Hepatocyte (in vitro differentiated cells): ENCODE measurements at regions not wholly inside any gene's neighbourhood (a gene's known extent, or its start where the extent isn't known, plus 50 kb on each side); places are given as distances from the start of the nearest gene placed in this dataset.

Experiments
- DNase-seq: peaks from one replicate; pipeline ENCODE4 v3.0.0-alpha.2; 2016; ENCODE audit warnings: low spot score
- H2AFZ ChIP-seq: fragments of 200-600 bp; sonication (generic); 2 replicates; pipeline ENCODE4 v1.6.0; 2016; ENCODE audit warnings: antibody characterized with exemption, mild to moderate bottlenecking
- H3K27ac ChIP-seq: fragments of 200-600 bp; sonication (generic); 2 replicates; pipeline ENCODE4 v1.5.1; 2016; ENCODE audit warnings: mild to moderate bottlenecking
- H3K27me3 ChIP-seq: fragments of 200-600 bp; sonication (generic); 2 replicates; pipeline ENCODE4 v1.6.1; 2016
- H3K36me3 ChIP-seq: fragments of 200-600 bp; sonication (generic); replicated peaks from 2 replicates; pipeline ENCODE4 v1.5.1; 2016; ENCODE audit warnings: low read depth; ENCODE audit not compliant: insufficient read depth
- H3K4me1 ChIP-seq: fragments of 200-600 bp; sonication (generic); 2 replicates; pipeline ENCODE4 v1.5.1; 2016; ENCODE audit warnings: mild to moderate bottlenecking, moderate library complexity; ENCODE audit not compliant: insufficient read depth
- H3K4me2 ChIP-seq: fragments of 200-600 bp; sonication (generic); 2 replicates; pipeline ENCODE4 v1.6.0; 2016
- H3K4me3 ChIP-seq: fragments of 200-600 bp; sonication (generic); 2 replicates; pipeline ENCODE4 v1.5.1; 2016; ENCODE audit warnings: mild to moderate bottlenecking
- H3K79me2 ChIP-seq: fragments of 200-600 bp; sonication (generic); 2 replicates; pipeline ENCODE4 v1.6.0; 2017; ENCODE audit warnings: mild to moderate bottlenecking
- H3K9me2 ChIP-seq: fragments of 200-600 bp; sonication (generic); replicated peaks from 2 replicates; pipeline ENCODE4 v1.6.0; 2017; ENCODE audit warnings: mild to moderate bottlenecking; ENCODE audit not compliant: insufficient read depth
- H3K9me3 ChIP-seq: fragments of 200-600 bp; sonication (generic); 2 replicates; pipeline ENCODE4 v1.5.1; 2016; ENCODE audit warnings: low read depth, mild to moderate bottlenecking
- H4K20me1 ChIP-seq: fragments of 200-600 bp; sonication (generic); 2 replicates; pipeline ENCODE4 v1.6.0; 2016; ENCODE audit warnings: mild to moderate bottlenecking; ENCODE audit not compliant: insufficient read depth, poor library complexity, severe bottlenecking
- CTCF ChIP-seq: fragments of 200-600 bp; sonication (generic); IDR thresholded peaks from 2 replicates; pipeline ENCODE4 v1.5.1; 2016; ENCODE audit warnings: antibody characterized with exemption, mild to moderate bottlenecking; ENCODE audit not compliant: poor library complexity
- EZH2 ChIP-seq: fragments of 200-600 bp; sonication (generic); IDR thresholded peaks from 2 replicates; pipeline ENCODE4 v1.6.1; 2016; ENCODE audit warnings: antibody characterized with exemption, mild to moderate bottlenecking, borderline replicate concordance
- EZH2phosphoT487 ChIP-seq: fragments of 200-600 bp; sonication (generic); IDR thresholded peaks from one replicate; pipeline ENCODE4 v1.6.1; 2018; ENCODE audit warnings: antibody characterized with exemption, mild to moderate bottlenecking, low read depth, moderate library complexity; ENCODE audit not compliant: unreplicated experiment, severe bottlenecking
- WGBS: methylation state at CpG from one replicate; pipeline ENCODE4 v1.1.6; 2016; ENCODE audit warnings: low lambda C conversion rate; ENCODE audit errors: missing lambda C conversion rate; 5-methylcytosine and 5-hydroxymethylcytosine counted together

DNA sequence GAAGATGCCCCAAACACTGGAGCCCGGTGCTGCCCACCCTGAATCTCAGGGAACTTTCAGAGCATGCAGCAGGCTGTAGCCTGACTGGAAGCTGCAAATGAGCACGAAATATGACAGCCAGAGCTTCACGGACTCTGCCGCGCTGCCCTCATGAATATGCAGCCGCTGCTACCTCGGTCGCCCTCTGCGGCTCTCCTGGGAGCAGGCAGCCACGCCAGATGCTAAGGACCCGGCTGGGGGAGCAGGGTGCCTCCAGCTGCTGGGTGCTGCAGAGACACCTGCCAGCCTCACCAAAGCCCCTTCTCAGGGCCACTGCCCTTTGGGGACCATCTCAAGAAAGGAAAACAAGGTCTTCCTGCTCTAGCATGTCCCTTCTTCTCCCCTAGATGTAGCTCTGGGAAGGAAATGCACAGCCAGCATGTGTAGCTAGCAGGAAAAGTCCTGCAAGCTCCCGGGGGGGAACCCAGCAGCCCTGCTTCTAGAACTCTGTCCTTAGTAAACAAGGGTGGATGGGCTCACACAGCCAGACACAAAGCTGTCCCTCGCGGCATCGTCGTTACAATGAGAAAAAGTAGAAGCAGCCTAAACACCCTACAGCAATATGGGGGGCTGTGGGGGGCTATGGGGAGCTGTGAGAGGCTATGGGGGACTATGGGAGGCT, 56.8 kb upstream of the OLFM1 start:
- Histone ChIP-seq H3K4me3 (no peak overlapping the region), H3K4me1 (no peaks in the 10 kb centered on the region), H3K36me3 (no peaks in the 10 kb centered on the region), H4K20me1 (no peaks in the 10 kb centered on the region), H3K9me3 (no peaks in the 10 kb centered on the region), H3K27ac (no peak overlapping the region), H3K79me2 (no peaks in the 10 kb centered on the region), H3K4me2 (no peak overlapping the region), H3K27me3 (no peaks in the 10 kb centered on the region), H2AFZ (no peak overlapping the region), H3K9me2 (no peaks in the 10 kb centered on the region)
- no peak for DNase-seq
- WGBS: 78% methylated on average over 16 of the region's 16 CpGs
- TF ChIP-seq EZH2 (no peak), EZH2phosphoT487 (no peak), CTCF (no peak)

GRCh38 chr9:135032041-135032835, 55.2 kb upstream of the OLFM1 start:
- no peaks in the 10 kb centered on the region for H3K9me2 ChIP-seq
- no peaks in the 10 kb centered on the region for H3K9me3 ChIP-seq
- H3K4me3 ChIP-seq: no peak overlapping the region
- no peaks in the 10 kb centered on the region for H3K4me1 ChIP-seq
- no peak overlapping the region for H3K27ac ChIP-seq
- WGBS: 91% methylated on average over 12 of the region's 13 CpGs
- H4K20me1 ChIP-seq: no peaks in the 10 kb centered on the region
- no peaks in the 10 kb centered on the region for H3K79me2 ChIP-seq
- H2AFZ ChIP-seq: no peak overlapping the region
- H3K36me3 ChIP-seq: no peaks in the 10 kb centered on the region
- TF ChIP-seq EZH2 (no peak), EZH2phosphoT487 (no peak), CTCF (no peak)
- DNase-seq: no peak
- H3K27me3 ChIP-seq: no peaks in the 10 kb centered on the region
- H3K4me2 ChIP-seq: no peak overlapping the region

DNA sequence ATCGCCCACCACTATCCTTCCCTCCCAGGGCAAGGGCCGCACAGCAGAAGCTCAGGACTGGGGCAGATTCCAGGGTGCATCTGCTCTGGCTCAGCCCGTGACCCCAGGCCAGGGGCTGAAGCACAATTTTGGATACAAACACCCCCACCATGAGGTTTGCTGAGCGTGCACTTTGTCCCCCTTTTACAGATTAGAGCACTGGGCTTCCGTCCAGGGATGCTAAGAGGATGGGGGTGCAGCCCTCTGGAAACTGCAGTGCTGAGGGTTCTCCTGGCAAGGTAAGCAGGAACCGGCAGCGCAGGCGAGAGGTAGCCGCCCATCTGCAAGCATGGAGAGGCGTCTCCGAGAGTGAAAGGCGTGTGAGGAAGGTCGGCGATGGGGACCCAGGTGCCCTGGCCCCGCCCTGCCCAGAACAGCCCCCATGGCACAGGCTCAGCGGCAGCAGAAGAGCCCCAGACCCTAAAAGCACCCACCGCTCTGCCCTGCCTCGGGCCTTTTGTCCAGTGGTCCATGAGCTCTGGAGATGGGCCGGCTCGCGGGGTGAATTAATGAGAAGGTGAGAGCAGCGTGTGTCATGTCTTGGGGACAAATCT, 54.5 kb upstream of the OLFM1 start:
- H3K27ac ChIP-seq: no peak overlapping the region
- no peaks in the 10 kb centered on the region for H3K79me2 ChIP-seq
- H2AFZ ChIP-seq: no peak overlapping the region
- H3K4me3 ChIP-seq: no peak overlapping the region
- H4K20me1 ChIP-seq: no peaks in the 10 kb centered on the region
- no peaks in the 10 kb centered on the region for H3K36me3 ChIP-seq
- DNase-seq: no peak
- TF ChIP-seq EZH2phosphoT487 (no peak), CTCF (no peak), EZH2 (no peak)
- WGBS: 93% methylated on average over 22 of the region's 22 CpGs
- H3K4me1 ChIP-seq: no peaks in the 10 kb centered on the region
- H3K27me3 ChIP-seq: no peaks in the 10 kb centered on the region
- H3K9me3 ChIP-seq: no peaks in the 10 kb centered on the region
- H3K4me2 ChIP-seq: no peak overlapping the region
- no peaks in the 10 kb centered on the region for H3K9me2 ChIP-seq
